Sigmoid colon (tissue), 4 donors: ENCODE measurements at regions not wholly inside any gene's neighbourhood (a gene's known extent, or its start where the extent isn't known, plus 50 kb on each side); places are given as distances from the start of the nearest gene placed in this dataset.

Experiments
- CTCF ChIP-seq, 4 experiments: fragments of 450-650 bp in 3 of 4; fragments of 200-600 bp in 1 of 4; IDR thresholded peaks; one replicate each; pipeline ENCODE4 v1.5.1; 2016 to 2019; ENCODE audit warnings: antibody characterized with exemption in 4 of 4, mild to moderate bottlenecking in 3 of 4, moderate library complexity in 2 of 4
- EP300 ChIP-seq, 4 donors: sonication (generic); formaldehyde crosslinking; IDR thresholded peaks; one replicate each; pipeline ENCODE4 v1.6.1; 2017; ENCODE audit warnings: antibody characterized with exemption in 4 of 4
- POLR2A ChIP-seq, 2 donors: fragments of 450-650 bp; IDR thresholded peaks; one replicate each; pipeline ENCODE4 v1.6.1; 2016; ENCODE audit warnings: antibody characterized with exemption in 2 of 2, mild to moderate bottlenecking in 2 of 2, moderate library complexity in 2 of 2
- POLR2AphosphoS5 ChIP-seq, 4 donors: sonication (generic); formaldehyde crosslinking; IDR thresholded peaks; one replicate each; pipeline ENCODE4 v1.6.1; 2017; ENCODE audit warnings: antibody characterized with exemption in 4 of 4

- no peak for TF ChIP-seq CTCF (IDR thresholded peaks at IDR 0.05)
- no peak for TF ChIP-seq POLR2A (IDR thresholded peaks at IDR 0.05)
- no peak for TF ChIP-seq EP300 (IDR thresholded peaks at IDR 0.05)
- no peak for TF ChIP-seq POLR2AphosphoS5 (IDR thresholded peaks at IDR 0.05)
These were observed 233.2 kb upstream of the PBX1 start for GRCh38 chr1:164325786-164326185.
